COLO668 (cell line): ENCODE measurements at regions not wholly inside any gene's neighbourhood (a gene's known extent, or its start where the extent isn't known, plus 50 kb on each side); places are given as distances from the start of the nearest gene placed in this dataset.
A peak's percentile ranks its signal among the peaks of the same experiment; 100 is the strongest.
"Not testable (repeated sequence)": the region's sequence is repeated elsewhere in the genome, so short reads cannot be mapped to it uniquely, and the experiment has no call there.

Experiments used
- DNase-seq: peaks from one replicate; lab custom pipeline; 2025; ENCODE audit not compliant: unreplicated experiment; lab: John Stamatoyannopoulos, UW

GRCh38 chr2:38483776-38484501 lies 106.9 kb upstream of the ATL2 start:
- DNase-seq: no peak

- DNase-seq: not testable (repeated sequence)
Observed at GRCh38 chr2:38482710-38483109, 105.6 kb upstream of the ATL2 start.

DNA sequence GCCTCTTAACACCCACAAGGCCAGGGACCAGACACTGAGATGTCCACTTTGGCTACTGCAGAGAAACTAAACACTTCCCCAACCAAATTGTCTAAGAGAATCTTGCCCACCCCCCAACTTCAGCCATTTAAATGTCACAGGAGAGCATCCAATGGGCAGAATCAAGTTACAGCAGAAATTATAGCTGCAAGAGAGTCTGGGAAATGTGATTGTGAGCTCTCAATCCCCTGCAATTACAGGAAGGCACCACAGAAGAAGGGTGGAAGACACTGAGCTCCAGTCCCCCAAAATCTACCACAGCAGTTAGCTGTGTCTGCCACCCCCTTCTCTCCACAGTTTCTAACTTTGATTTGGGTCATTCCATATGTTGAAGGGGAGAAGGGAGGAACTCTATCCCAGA lies 103.5 kb upstream of the ATL2 start:
- no peak for DNase-seq

- DNase-seq: no peak
Observed at GRCh38 chr2:38477006-38477405, 99.9 kb upstream of the ATL2 start.

DNA sequence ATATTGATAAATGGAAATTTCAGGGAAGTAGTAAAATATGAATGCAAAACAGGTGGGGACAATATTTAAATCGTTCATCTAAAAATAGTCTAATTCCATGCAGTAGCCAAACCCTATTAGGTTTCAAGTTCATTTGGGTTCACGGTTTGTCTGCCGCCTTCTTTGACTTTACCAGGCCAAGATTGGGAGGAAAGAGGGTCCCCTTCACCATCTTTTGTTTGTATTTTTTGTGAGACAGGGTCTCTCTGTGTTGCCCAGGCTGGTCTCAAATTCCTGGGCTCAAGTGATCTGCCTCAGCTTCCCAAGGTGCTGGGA lies 98.5 kb upstream of the ATL2 start:
- no peak for DNase-seq

DNA sequence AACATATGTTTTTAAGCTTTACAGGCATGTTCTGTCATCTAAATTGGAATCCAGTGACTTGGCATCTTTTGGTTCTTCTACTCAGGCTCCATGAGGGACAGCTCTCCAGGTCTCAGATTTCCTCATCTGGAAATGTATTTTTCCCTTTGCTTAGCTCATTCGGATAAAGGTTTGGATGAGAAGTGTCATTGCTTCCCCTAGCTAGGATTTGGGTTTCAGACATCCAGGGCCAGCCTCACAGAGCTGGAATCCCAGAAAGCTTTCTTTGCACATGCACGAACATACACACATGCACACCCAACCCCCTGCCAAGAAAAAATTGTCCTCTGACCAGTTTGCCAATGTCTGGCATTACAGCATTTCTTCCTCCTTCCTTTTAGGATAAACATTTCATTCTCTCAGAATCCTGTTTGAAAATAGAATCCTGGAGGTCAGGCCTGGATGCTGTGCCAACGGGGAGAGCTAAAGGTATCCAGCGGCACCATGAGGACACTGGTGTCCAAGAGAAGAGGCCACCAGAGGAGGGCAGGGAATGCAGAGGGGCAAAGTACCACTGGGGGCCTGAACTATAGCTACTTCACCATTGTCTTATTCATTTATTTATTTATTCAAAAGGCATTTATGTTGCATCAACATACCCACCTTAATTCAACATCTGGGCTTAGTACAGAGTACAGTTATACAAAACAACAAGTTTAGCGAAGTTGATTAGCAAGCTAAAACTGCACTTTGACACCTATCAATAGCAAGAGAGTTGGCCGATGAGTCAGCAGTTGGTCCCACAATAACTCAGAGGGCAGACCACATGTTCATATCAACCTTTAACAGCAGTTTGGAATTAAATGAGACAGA lies 97.9 kb upstream of the ATL2 start:
- DNase-seq: no peak

DNA sequence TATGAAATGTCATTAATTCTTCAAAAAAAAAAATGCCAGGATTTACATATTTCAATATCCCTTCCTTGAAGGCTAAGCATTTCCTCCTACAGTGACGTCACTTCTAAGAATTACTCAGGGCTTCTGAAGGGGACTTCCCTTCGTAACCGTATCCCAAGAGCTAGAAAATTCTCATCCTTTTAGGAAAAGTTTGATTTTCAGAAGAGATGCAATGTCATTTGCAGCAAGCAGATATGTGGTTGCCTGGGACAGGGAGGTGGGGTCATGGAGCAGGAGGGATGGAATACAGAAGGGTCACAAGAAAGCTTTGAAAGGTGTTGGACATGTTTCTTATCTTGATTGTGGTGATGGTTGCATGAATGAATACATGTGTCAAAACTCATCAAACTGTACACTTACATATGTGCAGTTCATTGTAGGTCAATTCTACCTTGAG lies 97.0 kb upstream of the ATL2 start:
- DNase-seq: no peak

GRCh38 chr2:38473333-38474005 lies 96.4 kb upstream of the ATL2 start:
- no peak for DNase-seq

- no peak for DNase-seq
Observed at GRCh38 chr2:38470115-38470514, 93.0 kb upstream of the ATL2 start.

DNA sequence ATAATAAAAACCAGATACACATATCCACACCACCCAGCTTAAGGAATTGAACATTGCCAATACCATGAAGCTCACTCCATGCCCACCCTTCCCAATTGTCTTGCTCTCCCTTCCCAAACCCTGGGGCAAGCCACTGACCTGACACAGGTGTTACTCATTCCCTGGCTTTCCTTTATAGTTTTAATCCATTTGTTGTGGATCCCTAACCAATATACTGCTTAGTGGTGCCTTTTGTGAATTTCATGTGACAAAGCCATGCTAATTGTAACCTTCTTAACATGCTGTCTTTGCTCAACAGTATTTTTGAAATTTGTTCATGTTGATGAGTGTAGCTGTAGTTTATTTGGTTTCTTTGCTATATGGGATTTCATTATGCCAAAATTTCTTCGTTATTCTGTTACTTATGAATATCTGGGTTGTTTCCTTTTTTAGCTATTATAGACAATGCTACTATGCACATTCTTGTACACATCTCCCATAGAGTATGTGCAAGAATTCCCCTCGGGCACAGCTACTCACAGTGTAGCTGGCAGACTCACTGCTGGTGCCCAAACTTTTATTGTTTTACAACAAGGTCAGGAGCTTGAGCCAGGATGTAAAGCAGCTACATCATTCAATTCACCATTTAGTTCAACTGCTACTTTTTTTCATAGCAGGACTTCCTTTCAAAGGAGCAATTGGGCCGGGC lies 90.8 kb upstream of the ATL2 start:
- no peak for DNase-seq

DNA sequence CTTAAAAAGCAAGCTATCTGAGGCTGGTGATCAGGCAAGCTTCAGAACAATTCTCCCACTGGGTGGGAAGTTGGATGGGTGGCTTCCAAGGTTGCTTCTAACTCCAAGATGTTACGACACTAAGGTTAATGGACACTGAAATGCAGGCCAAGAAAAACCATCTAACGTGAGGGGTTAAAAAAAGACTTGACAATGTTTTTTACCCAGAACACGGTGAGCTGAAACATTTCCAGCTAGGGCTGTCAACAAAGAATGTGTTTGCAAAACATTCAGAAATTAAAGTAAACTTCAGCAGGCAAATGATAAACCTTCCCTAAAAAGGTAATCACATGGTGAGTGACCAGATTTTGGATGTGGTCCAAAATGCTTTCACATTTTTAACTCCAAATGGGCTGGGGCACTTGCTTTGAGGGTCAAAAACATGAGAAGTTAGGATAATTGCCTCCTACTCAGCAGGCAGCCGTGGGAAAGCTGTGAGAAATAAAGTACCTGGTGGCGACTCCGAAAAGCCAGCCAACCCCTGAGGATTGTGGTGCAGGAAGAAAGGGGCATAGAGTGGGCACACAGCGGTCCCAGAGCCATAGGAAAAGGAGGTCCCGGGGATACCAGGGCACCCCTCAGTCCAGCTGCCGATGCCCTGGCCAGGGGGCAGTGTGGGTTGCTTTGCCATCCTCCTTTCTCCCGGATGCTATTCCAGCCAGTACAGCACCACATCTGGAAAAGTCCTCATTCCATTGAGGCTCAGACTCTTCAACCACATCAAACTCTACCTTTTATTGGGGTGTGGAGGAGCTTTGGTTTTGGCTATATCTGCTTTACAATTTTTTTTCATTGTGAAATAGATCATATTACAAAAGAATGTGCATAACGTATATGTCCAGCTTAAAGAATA lies 90.0 kb upstream of the ATL2 start:
- DNase-seq: no peak

DNA sequence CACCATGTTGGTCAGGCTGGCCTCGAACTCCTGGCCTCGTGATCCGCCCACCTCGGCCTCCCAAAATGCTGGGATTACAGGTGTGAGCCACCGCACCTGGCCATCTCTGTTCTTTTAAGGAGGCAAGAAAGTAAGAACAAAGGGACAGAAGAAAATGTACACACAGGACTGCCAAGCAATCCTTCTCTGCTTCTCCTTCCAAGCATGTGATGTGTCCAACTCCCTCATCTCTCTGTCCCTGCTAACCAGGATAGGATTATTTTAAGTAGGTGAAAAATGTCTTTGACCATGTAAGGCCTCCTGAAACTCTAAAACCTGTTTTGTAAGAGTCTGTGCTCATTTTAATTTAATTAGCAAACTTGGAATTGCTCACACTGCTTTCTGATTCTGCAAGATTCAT lies 89.3 kb upstream of the ATL2 start:
- no peak for DNase-seq

GRCh38 chr2:38465789-38466127 lies 88.7 kb upstream of the ATL2 start:
- peak; percentile 10 for DNase-seq

GRCh38 chr2:38464971-38465788 lies 88.1 kb upstream of the ATL2 start:
- no peak for DNase-seq

- DNase-seq: no peak
Observed at GRCh38 chr2:38463752-38464151, 86.7 kb upstream of the ATL2 start.

- no peak for DNase-seq
Observed at GRCh38 chr2:38462121-38462661, 85.1 kb upstream of the ATL2 start.

DNA sequence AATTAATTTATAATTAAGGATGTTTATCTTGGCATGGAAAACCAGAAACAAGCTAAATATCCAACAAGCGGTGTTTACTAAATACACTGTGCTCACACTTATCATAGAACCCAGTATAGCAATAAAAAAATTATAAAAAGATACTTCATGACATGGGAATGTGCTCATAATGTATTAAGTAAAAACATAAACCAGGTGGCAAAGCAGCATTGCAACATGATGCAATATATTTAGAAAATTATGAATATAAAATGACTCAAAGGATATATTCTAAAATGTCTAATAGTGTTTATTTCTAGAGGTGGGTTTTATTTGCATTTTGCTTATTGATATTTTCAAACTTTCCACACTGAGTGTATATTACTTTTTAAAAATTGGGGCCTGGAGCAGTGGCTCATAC lies 84.4 kb upstream of the ATL2 start:
- no peak for DNase-seq

GRCh38 chr2:38460313-38460712 lies 83.2 kb upstream of the ATL2 start:
- DNase-seq: no peak

DNA sequence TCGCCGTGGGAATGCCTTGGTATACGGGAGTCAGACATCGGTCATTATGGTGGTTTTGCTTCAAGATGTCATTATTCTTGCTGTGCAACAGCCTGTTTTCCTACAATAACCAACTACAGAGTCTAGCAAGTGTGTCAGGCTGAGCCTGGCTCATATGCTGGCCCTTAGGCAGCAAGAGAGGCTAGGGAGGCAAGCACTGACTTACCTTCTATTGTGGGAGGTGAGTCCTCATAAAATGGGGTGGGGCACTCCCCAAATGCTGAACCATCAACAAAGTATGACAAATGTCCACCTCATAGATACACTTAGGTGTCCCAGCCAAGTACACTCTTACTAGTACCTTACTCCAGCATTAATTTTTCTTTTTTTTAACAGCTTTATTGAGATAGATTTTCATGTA lies 77.0 kb upstream of the ATL2 start:
- DNase-seq: no peak
